SK-N-SH (cell line): ENCODE measurements at regions not wholly inside any gene's neighbourhood (a gene's known extent, or its start where the extent isn't known, plus 50 kb on each side); places are given as distances from the start of the nearest gene placed in this dataset.

Experiments used
- CHD2 ChIP-seq: fragments of 150-350 bp; IDR thresholded peaks from 2 replicates; pipeline ENCODE4 v1.6.1; 2018; ENCODE audit warnings: low read length; ENCODE audit not compliant: partially characterized antibody
- CTCF ChIP-seq: fragments of 200-600 bp; sonication (generic); IDR thresholded peaks from 2 replicates; pipeline ENCODE4 v1.6.1; 2017; ENCODE audit warnings: antibody characterized with exemption, mild to moderate bottlenecking, moderate library complexity
- EZH2phosphoT487 ChIP-seq: fragments of 200-600 bp; sonication (generic); IDR thresholded peaks from 2 replicates; pipeline ENCODE4 v1.6.1; 2017; ENCODE audit warnings: low read depth, mixed run types, mild to moderate bottlenecking, antibody characterized with exemption, moderate library complexity, borderline replicate concordance
- GATA2 ChIP-seq: sonication (generic); formaldehyde crosslinking; IDR thresholded peaks from 2 replicates; pipeline ENCODE4 v1.5.0; 2020; ENCODE audit warnings: mild to moderate bottlenecking, missing genetic modification reagents
- MEF2A ChIP-seq: IDR thresholded peaks from 2 replicates; pipeline ENCODE4 v1.4.0; 2012; ENCODE audit warnings: low read depth, borderline replicate concordance
- MXI1 ChIP-seq: IDR thresholded peaks from 2 replicates; pipeline ENCODE4 v1.6.1; 2012; ENCODE audit warnings: mild to moderate bottlenecking, low read depth, low read length, improper control_type of control experiment
- NFIC ChIP-seq: IDR thresholded peaks from 2 replicates; pipeline ENCODE4 v1.4.0; 2012; ENCODE audit warnings: borderline replicate concordance
- NRF1 ChIP-seq: IDR thresholded peaks from 2 replicates; pipeline ENCODE4 v1.6.1; 2012; ENCODE audit warnings: low read depth, mild to moderate bottlenecking, low read length
- PBX3 ChIP-seq: IDR thresholded peaks from 2 replicates; pipeline ENCODE4; 2012
- POLR2AphosphoS5 ChIP-seq: IDR thresholded peaks from 2 replicates; pipeline ENCODE4 v1.6.1; 2012; ENCODE audit warnings: low read depth, low read length
- RAD21 ChIP-seq: IDR thresholded peaks from 2 replicates; pipeline ENCODE4 v1.6.1; 2012; ENCODE audit warnings: mild to moderate bottlenecking, low read length
- RXRA ChIP-seq: IDR thresholded peaks from 2 replicates; pipeline ENCODE4 v1.4.0; 2012; ENCODE audit warnings: low read depth, mild to moderate bottlenecking, borderline replicate concordance
- USF2 ChIP-seq: fragments of 150-350 bp; IDR thresholded peaks from 2 replicates; pipeline ENCODE4 v1.6.1; 2017; ENCODE audit warnings: antibody characterized with exemption, low read length, low read depth, borderline replicate concordance
- ZBTB33 ChIP-seq: IDR thresholded peaks from 2 replicates; pipeline ENCODE4 v1.4.0; 2012; ENCODE audit warnings: low read depth, borderline replicate concordance

GRCh38 chr12:91347481-91348214 is 165.0 kb upstream of the DCN start:
- TF ChIP-seq CTCF (no peak), MEF2A (no peak), RAD21 (no peak), NRF1 (no peak), POLR2AphosphoS5 (no peak), EZH2phosphoT487 (no peak), NFIC (no peak), USF2 (no peak), ZBTB33 (no peak), PBX3 (no peak), CHD2 (no peak), MXI1 (no peak), GATA2 (CRISPR knock-in tag) (no peak), RXRA (no peak)
